IMR-90 (cell line): ENCODE measurements at regions not wholly inside any gene's neighbourhood (a gene's known extent, or its start where the extent isn't known, plus 50 kb on each side); places are given as distances from the start of the nearest gene placed in this dataset.

Source experiments
- CEBPB ChIP-seq: IDR thresholded peaks from 2 replicates; pipeline ENCODE4 v1.6.1; 2012; ENCODE audit warnings: low read depth, low read length, improper control_type of control experiment
- CTCF ChIP-seq: conservative IDR thresholded peaks from 2 replicates; pipeline ENCODE4 v1.5.1; 2012; ENCODE audit warnings: mild to moderate bottlenecking, low read depth, low read length, improper control_type of control experiment
- FOS ChIP-seq: fragments of 150-350 bp; IDR thresholded peaks from 2 replicates; pipeline ENCODE4 v1.6.1; 2016; ENCODE audit warnings: low read depth, low read length
- MXI1 ChIP-seq: IDR thresholded peaks from 2 replicates; pipeline ENCODE4 v1.6.1; 2012; ENCODE audit warnings: low read depth, mild to moderate bottlenecking, low read length, moderate library complexity, borderline replicate concordance
- NFE2L2 ChIP-seq: fragments of 150-350 bp; IDR thresholded peaks from 2 replicates; pipeline ENCODE4 v1.6.1; 2016; ENCODE audit warnings: low read depth, mild to moderate bottlenecking, low read length
- POLR2A ChIP-seq: IDR thresholded peaks from 2 replicates; pipeline ENCODE4 v1.6.1; 2012; ENCODE audit warnings: mild to moderate bottlenecking, low read depth, low read length
- RAD21 ChIP-seq: IDR thresholded peaks from 2 replicates; pipeline ENCODE4 v1.6.1; 2012; ENCODE audit warnings: low read length, improper control_type of control experiment
- RCOR1 ChIP-seq: IDR thresholded peaks from 2 replicates; pipeline ENCODE4 v1.6.1; 2012; ENCODE audit warnings: mild to moderate bottlenecking, low read length, improper control_type of control experiment; ENCODE audit not compliant: insufficient replicate concordance
- RFX5 ChIP-seq: IDR thresholded peaks from 2 replicates; pipeline ENCODE4 v1.8.0; 2012; ENCODE audit warnings: low read depth, mild to moderate bottlenecking, low read length, moderate library complexity
- SMC3 ChIP-seq: fragments of 150-350 bp; IDR thresholded peaks from 2 replicates; pipeline ENCODE4 v1.6.1; 2016; ENCODE audit warnings: low read depth, mild to moderate bottlenecking, antibody characterized with exemption, low read length, moderate library complexity
- USF2 ChIP-seq: fragments of 150-350 bp; IDR thresholded peaks from 2 replicates; pipeline ENCODE4 v1.6.1; 2017; ENCODE audit warnings: mild to moderate bottlenecking, antibody characterized with exemption, low read length, low read depth

DNA sequence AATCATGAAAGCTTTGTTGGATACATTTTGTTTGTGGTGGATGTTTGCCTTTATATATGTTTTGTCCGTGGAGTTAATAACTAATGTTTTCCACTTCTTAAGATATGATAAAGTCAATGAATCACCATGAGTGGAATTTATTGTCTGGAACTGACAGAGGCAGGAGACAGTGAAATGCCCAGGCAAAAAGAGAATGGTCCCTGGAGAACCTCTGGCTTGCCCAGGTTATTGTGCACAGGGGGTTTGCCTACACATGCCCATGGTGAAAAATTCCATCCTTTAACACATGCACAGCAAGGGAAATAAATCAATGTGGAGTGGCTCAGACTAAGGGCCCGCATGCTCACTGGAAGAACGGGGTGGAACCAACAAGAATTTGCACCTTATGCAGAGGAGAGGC lies 964.3 kb upstream of the GRIA3 start:
- TF ChIP-seq CTCF, result no peak
- no peak for TF ChIP-seq USF2
- no peak for TF ChIP-seq POLR2A
- TF ChIP-seq CEBPB, result no peak
- TF ChIP-seq RFX5, result no peak
- no peak for TF ChIP-seq RCOR1
- TF ChIP-seq SMC3, result no peak
- no peak for TF ChIP-seq RAD21
- TF ChIP-seq NFE2L2, result no peak
- TF ChIP-seq FOS, result no peak
- TF ChIP-seq MXI1, result no peak
